Kidney epithelial cell (primary cell): ENCODE measurements at regions not wholly inside any gene's neighbourhood (a gene's known extent, or its start where the extent isn't known, plus 50 kb on each side); places are given as distances from the start of the nearest gene placed in this dataset.

Experiments used
- DNase-seq: peaks from one replicate; pipeline ENCODE4 v3.0.0-alpha.2; 2010; ENCODE audit warnings: low read depth
- H3K27me3 ChIP-seq: 2 replicates; pipeline ENCODE4 v1.6.0; 2011; ENCODE audit warnings: low read length; ENCODE audit not compliant: control insufficient read depth, insufficient read depth
- H3K36me3 ChIP-seq: 2 replicates; pipeline ENCODE4 v1.5.1; 2011; ENCODE audit warnings: low read length; ENCODE audit not compliant: control insufficient read depth, insufficient read depth
- H3K4me3 ChIP-seq: 2 replicates; pipeline ENCODE4 v1.5.1; 2011; ENCODE audit warnings: low read depth, mild to moderate bottlenecking, control low read depth, low read length
- CTCF ChIP-seq: IDR thresholded peaks from 2 replicates; pipeline ENCODE4 v1.5.1; 2011; ENCODE audit warnings: mild to moderate bottlenecking, moderate library complexity, low read length, control low read depth, inconsistent platforms; ENCODE audit not compliant: insufficient read depth, poor library complexity, severe bottlenecking

GRCh38 chr2:16461672-16462071 lies 204.0 kb downstream of the CYRIA start:
- Histone ChIP-seq H3K4me3 (no peak overlapping the region), H3K36me3 (no peaks in the 10 kb centered on the region), H3K27me3 (no peaks in the 10 kb centered on the region)
- no peak for TF ChIP-seq CTCF
- DNase-seq, result no peak

- TF ChIP-seq CTCF, result no peak
- no peaks in the 10 kb centered on the region for H3K27me3 ChIP-seq
- no peak for DNase-seq
- no peaks in the 10 kb centered on the region for H3K36me3 ChIP-seq
- no peak overlapping the region for H3K4me3 ChIP-seq
Observed at GRCh38 chr2:16459606-16460005, 206.0 kb downstream of the CYRIA start.

- no peaks in the 10 kb centered on the region for H3K27me3 ChIP-seq
- H3K4me3 ChIP-seq, result no peak overlapping the region
- DNase-seq, result no peak
- no peaks in the 10 kb centered on the region for H3K36me3 ChIP-seq
- TF ChIP-seq CTCF, result no peak
Observed at GRCh38 chr2:16454621-16455020, 211.0 kb downstream of the CYRIA start.

- Histone ChIP-seq H3K27me3 (no peaks in the 10 kb centered on the region), H3K4me3 (no peak overlapping the region), H3K36me3 (no peaks in the 10 kb centered on the region)
- no peak for DNase-seq
- TF ChIP-seq CTCF, result no peak
Observed at GRCh38 chr2:16452123-16452522, 213.5 kb downstream of the CYRIA start.

- Histone ChIP-seq H3K4me3 (no peak overlapping the region), H3K36me3 (no peaks in the 10 kb centered on the region), H3K27me3 (no peaks in the 10 kb centered on the region)
- no peak for TF ChIP-seq CTCF
- no peak for DNase-seq
Observed at GRCh38 chr2:16446706-16447105, 218.9 kb downstream of the CYRIA start.

GRCh38 chr2:16442971-16443370 lies 222.7 kb downstream of the CYRIA start:
- H3K4me3 ChIP-seq, result no peak overlapping the region
- H3K27me3 ChIP-seq, result no peaks in the 10 kb centered on the region
- H3K36me3 ChIP-seq, result no peaks in the 10 kb centered on the region
- no peak for DNase-seq
- no peak for TF ChIP-seq CTCF
